DOHH2 (cell line): ENCODE measurements at regions not wholly inside any gene's neighbourhood (a gene's known extent, or its start where the extent isn't known, plus 50 kb on each side); places are given as distances from the start of the nearest gene placed in this dataset.

Source experiments
- H3F3A ChIP-seq: fragments of 200-600 bp; sonication (generic), shearing (Covaris generic); 2 replicates; pipeline ENCODE4 v1.6.0; 2016; ENCODE audit warnings: antibody characterized with exemption, mild to moderate bottlenecking; ENCODE audit not compliant: control insufficient read depth, insufficient read depth
- H3K27ac ChIP-seq: fragments of 200-600 bp; sonication (generic); 2 replicates; pipeline ENCODE4 v1.5.1; 2014; ENCODE audit warnings: low read depth, mild to moderate bottlenecking, low read length, moderate library complexity
- H3K27me3 ChIP-seq: fragments of 200-600 bp; sonication (generic); 2 replicates; pipeline ENCODE4 v1.6.1; 2014; ENCODE audit warnings: mild to moderate bottlenecking, low read length, mixed read lengths; ENCODE audit not compliant: control insufficient read depth
- H3K36me3 ChIP-seq: fragments of 200-600 bp; sonication (generic); 2 replicates; pipeline ENCODE4 v1.6.1; 2014; ENCODE audit warnings: mild to moderate bottlenecking, low read length, moderate library complexity, mixed read lengths; ENCODE audit not compliant: control insufficient read depth
- H3K4me1 ChIP-seq: fragments of 200-600 bp; sonication (generic); 2 replicates; pipeline ENCODE4 v1.6.1; 2014; ENCODE audit warnings: mild to moderate bottlenecking, low read length, mixed read lengths; ENCODE audit not compliant: control insufficient read depth
- H3K4me2 ChIP-seq: fragments of 200-600 bp; sonication (generic); 2 replicates; pipeline ENCODE4 v1.6.0; 2014; ENCODE audit warnings: mild to moderate bottlenecking, low read length, moderate library complexity
- H3K4me3 ChIP-seq: fragments of 200-600 bp; sonication (generic); 2 replicates; pipeline ENCODE4 v1.5.1; 2014; ENCODE audit warnings: mild to moderate bottlenecking, low read length, mixed read lengths
- H3K79me2 ChIP-seq: fragments of 200-600 bp; sonication (generic); 2 replicates; pipeline ENCODE4 v1.6.1; 2014; ENCODE audit warnings: mild to moderate bottlenecking, low read length, mixed read lengths; ENCODE audit not compliant: control insufficient read depth
- H3K9me2 ChIP-seq: fragments of 200-600 bp; sonication (generic); replicated peaks from 2 replicates; pipeline ENCODE4 v1.6.1; 2014; ENCODE audit warnings: mild to moderate bottlenecking, low read length, mixed read lengths; ENCODE audit not compliant: control insufficient read depth
- H3K9me3 ChIP-seq: fragments of 200-600 bp; sonication (generic); 2 replicates; pipeline ENCODE4 v1.6.1; 2014; ENCODE audit warnings: antibody characterized with exemption, low read length, mixed read lengths; ENCODE audit not compliant: control insufficient read depth, insufficient read depth
- H4K20me1 ChIP-seq: fragments of 200-600 bp; sonication (generic); 2 replicates; pipeline ENCODE4 v1.6.0; 2014; ENCODE audit warnings: low read depth, mild to moderate bottlenecking, antibody characterized with exemption, low read length, moderate library complexity; ENCODE audit not compliant: control insufficient read depth, insufficient read depth
- CTCF ChIP-seq: fragments of 200-600 bp; sonication (generic); IDR thresholded peaks from one replicate; pipeline ENCODE4 v1.5.1; 2014; ENCODE audit warnings: antibody characterized with exemption, mild to moderate bottlenecking, low read depth, low read length; ENCODE audit not compliant: poor library complexity, severe bottlenecking
- EZH2phosphoT487 ChIP-seq: fragments of 200-600 bp; sonication (generic); IDR thresholded peaks from 2 replicates; pipeline ENCODE4 v1.6.1; 2017; ENCODE audit warnings: borderline replicate concordance, mild to moderate bottlenecking, antibody characterized with exemption, low read length, moderate library complexity, mixed read lengths

DNA sequence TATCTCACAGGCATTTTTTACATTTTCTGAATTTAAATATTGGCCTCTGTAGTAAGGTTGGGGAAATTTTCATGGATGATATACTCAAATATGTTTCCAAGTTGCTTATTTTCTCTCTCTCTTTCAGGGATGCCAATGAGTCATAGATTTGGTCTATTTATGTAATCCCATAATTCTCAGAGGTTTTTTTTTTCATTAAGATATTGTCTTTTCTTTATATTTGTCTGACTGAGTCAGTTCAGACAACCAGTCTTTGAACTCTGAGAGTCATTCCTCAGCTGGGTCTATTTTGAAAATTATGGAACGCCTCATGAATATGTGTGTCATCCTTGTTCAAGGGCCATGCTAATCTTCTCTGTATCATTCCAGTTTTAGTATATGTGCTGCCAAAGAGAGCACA is 223.2 kb downstream of the PCSK1 start:
- H4K20me1 ChIP-seq, result no peaks in the 10 kb centered on the region
- H3K27ac ChIP-seq, result no peak overlapping the region
- H3K9me2 ChIP-seq, result no peaks in the 10 kb centered on the region
- TF ChIP-seq EZH2phosphoT487 (no peak), CTCF (no peak)
- no peaks in the 10 kb centered on the region for H3K9me3 ChIP-seq
- no peak overlapping the region for H3K4me2 ChIP-seq
- H3F3A ChIP-seq, result no peaks in the 10 kb centered on the region
- H3K4me1 ChIP-seq, result no peaks in the 10 kb centered on the region
- H3K79me2 ChIP-seq, result no peaks in the 10 kb centered on the region
- H3K4me3 ChIP-seq, result no peak overlapping the region
- no peaks in the 10 kb centered on the region for H3K36me3 ChIP-seq
- H3K27me3 ChIP-seq, result no peaks in the 10 kb centered on the region

GRCh38 chr5:96207420-96207819 is 225.6 kb downstream of the PCSK1 start:
- Histone ChIP-seq H3K4me2 (no peak overlapping the region), H3K9me3 (no peaks in the 10 kb centered on the region), H3K79me2 (no peaks in the 10 kb centered on the region), H3K4me1 (no peaks in the 10 kb centered on the region), H3K4me3 (no peak overlapping the region), H3K27ac (no peak overlapping the region), H3F3A (no peaks in the 10 kb centered on the region), H3K36me3 (no peaks in the 10 kb centered on the region), H3K9me2 (no peaks in the 10 kb centered on the region), H3K27me3 (no peaks in the 10 kb centered on the region), H4K20me1 (no peaks in the 10 kb centered on the region)
- TF ChIP-seq EZH2phosphoT487 (no peak), CTCF (no peak)

DNA sequence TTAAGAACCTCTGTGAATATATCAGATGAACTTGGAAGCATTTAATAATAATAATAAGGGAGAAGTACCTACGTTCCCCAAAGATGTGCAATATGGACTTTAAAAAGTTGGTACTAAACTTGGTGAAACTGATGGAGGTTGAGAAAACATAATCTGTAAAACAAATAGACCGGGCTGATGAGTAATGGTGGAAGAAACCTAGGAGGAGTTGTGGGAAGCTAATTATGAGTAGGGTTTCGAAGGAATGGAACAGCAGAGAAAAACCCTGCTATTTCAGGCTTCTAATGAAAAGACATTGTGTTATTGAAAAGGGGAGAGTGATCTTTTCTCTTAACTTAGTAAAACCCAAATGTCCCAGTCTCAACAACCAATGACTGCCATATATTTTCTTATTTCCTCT is 229.3 kb downstream of the PCSK1 start:
- Histone ChIP-seq H3K9me3 (no peaks in the 10 kb centered on the region), H3K4me3 (no peak overlapping the region), H3K79me2 (no peaks in the 10 kb centered on the region), H3K27ac (no peak overlapping the region), H3K4me1 (no peaks in the 10 kb centered on the region), H3K36me3 (no peaks in the 10 kb centered on the region), H3K4me2 (no peak overlapping the region), H3F3A (no peaks in the 10 kb centered on the region), H3K27me3 (no peaks in the 10 kb centered on the region; the same call in 1 of the 2 replicates), H4K20me1 (no peaks in the 10 kb centered on the region), H3K9me2 (no peaks in the 10 kb centered on the region)
- TF ChIP-seq CTCF, result no peak

DNA sequence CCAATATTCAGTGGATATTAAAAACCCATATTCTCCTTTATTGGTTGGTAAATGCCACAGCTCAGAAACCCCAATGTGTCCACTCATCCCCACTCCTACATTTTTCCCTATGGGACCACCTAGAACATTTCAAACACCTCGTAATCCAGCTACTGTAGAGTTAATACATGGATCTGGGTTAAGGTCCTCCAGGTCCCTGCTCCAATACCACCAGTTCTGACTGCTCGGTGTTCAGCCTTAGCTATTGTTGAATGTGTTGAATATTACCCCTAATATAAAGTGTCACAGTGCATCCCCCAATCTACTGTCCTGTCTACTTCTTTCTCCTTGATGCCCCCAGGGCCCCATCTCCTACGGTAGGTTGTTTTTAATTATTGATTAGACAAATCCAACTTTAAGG is 231.5 kb downstream of the PCSK1 start:
- Histone ChIP-seq H3F3A (no peaks in the 10 kb centered on the region), H3K9me2 (no peaks in the 10 kb centered on the region), H3K27me3 (no peaks in the 10 kb centered on the region; the same call in 1 of the 2 replicates), H4K20me1 (no peaks in the 10 kb centered on the region), H3K27ac (no peak overlapping the region), H3K4me3 (no peak overlapping the region), H3K79me2 (no peaks in the 10 kb centered on the region), H3K36me3 (no peaks in the 10 kb centered on the region), H3K4me2 (no peak overlapping the region), H3K4me1 (no peaks in the 10 kb centered on the region), H3K9me3 (no peaks in the 10 kb centered on the region)
- no peak for TF ChIP-seq EZH2phosphoT487
- no peak for TF ChIP-seq CTCF
